NCI-H2029 (cell line): ENCODE measurements at regions not wholly inside any gene's neighbourhood (a gene's known extent, or its start where the extent isn't known, plus 50 kb on each side); places are given as distances from the start of the nearest gene placed in this dataset.

Experiments
- DNase-seq: peaks from one replicate; lab custom pipeline; 2025; lab: John Stamatoyannopoulos, UW

GRCh38 chr4:58935332-58935731, 1825.1 kb upstream of the IGFBP7 start:
- no peak for DNase-seq

- no peak for DNase-seq
These were observed 1826.3 kb upstream of the IGFBP7 start for GRCh38 chr4:58936436-58936835.

- no peak for DNase-seq
These were observed 1830.0 kb upstream of the IGFBP7 start for GRCh38 chr4:58940167-58940566.

DNA sequence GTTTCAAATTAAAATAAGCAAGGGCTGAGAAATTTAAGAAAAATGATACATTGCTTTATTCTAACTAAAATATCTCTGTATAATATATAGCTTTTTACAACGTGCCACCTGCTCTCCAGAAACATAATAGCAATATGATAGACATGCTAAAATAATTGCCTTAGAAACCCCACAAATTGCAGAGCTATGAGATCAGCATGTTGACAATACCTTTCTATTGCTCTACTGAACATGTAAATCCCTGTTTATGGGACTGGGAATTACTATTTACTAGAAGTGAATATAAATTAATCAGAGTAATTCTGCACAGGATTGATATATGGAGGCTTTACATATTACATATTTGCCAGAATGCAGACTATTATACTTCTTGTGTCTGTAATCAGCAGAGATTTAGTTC, 1831.1 kb upstream of the IGFBP7 start:
- no peak for DNase-seq

GRCh38 chr4:58953575-58953974, 1843.4 kb upstream of the IGFBP7 start:
- DNase-seq: no peak

DNA sequence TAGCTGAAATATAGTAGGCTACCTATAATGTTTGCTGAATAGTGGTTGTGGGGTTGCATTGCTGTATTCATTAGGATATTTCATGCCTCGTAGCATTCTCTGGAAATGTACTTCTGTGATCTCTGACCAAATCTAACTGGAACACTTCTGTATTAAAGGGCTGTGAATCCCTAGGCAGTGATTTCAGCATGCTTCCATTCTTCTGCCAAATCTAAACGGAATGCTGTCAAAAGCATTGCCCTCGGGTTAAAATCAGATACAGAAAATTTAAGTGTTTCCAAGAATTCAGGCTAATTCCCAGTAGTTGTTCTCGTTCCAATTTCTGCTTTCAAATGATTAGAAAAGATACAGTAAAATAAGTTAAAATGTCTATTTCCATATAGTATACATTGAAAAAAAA, 1847.5 kb upstream of the IGFBP7 start:
- DNase-seq: no peak

DNA sequence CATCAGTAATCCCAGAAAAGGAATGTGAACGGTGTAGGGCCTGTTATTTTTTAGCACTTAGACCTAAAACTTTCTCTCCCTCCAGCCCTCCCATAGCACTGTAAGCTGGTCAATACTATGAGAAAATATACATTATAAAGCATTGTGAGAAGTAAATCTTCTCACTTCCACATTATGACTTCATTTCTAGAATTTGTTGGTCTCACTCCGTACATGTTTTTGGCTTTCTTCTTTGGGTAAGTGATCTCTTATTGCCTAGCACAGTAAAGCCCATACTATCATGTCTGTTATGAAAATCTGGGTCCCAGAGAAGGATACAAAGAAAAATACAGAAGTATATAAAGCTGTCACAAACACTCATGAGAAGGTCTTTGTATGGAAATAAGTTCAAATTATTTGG, 1851.1 kb upstream of the IGFBP7 start:
- no peak for DNase-seq

GRCh38 chr4:58961925-58962324, 1851.7 kb upstream of the IGFBP7 start:
- no peak for DNase-seq

DNA sequence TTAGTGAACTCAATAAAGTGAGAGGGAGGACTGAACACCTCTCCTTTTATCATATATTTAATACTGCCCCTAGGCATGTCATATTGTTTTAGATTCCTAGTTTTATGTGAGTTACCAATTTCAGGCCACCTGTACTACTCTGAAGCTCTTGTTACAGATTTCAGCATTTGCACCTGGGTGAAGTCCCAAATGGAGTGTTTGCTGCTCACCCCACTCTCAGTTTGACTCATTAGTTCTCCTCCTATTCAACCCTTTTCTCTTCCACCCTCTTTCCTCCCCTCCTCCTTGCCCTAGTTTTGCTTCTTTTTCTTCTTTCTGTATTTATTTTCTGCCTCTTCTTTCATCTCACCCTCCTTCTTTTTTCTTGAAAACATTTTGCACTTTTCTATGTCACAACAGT, 1852.2 kb upstream of the IGFBP7 start:
- no peak for DNase-seq

- DNase-seq: no peak
These were observed 1871.6 kb upstream of the IGFBP7 start for GRCh38 chr4:58981828-58982227.

DNA sequence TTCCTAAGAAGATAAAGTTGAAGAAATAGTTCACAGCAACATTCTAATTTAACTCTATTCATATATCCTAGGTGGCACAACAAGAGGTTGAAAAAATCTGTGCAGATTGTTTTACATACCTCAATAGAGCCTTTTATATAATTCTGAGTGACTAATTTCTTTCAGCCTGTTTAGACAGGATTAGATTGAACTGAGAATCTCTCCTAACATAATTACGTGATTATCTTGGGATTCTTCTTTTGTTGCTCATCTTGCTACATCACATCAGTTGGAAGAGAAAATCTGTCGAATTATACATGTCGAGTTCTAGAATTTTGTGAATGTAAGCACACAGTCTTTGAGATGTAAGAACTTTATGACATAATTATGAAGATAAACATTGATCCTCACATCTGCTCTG, 1873.7 kb upstream of the IGFBP7 start:
- DNase-seq: no peak

- no peak for DNase-seq
These were observed 1892.0 kb upstream of the IGFBP7 start for GRCh38 chr4:59002148-59002547.

DNA sequence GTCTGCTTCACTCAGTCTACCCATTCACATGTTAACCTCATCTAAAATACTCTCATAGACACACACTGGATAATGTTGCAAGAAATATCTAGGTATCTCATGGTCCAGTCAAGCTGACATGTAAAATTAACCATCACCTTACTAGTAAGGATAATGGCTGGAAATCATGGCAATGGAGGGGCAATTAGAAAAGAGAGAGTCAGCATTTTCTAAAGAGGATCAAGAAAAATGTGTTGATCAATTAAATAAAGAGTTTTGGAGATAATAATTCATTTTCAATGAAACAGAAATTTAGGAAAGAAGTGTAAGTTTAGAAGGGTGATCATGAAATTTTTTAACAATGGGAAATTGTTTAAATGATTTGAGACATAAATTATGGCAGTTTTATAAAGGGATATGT, 1914.1 kb upstream of the IGFBP7 start:
- no peak for DNase-seq

DNA sequence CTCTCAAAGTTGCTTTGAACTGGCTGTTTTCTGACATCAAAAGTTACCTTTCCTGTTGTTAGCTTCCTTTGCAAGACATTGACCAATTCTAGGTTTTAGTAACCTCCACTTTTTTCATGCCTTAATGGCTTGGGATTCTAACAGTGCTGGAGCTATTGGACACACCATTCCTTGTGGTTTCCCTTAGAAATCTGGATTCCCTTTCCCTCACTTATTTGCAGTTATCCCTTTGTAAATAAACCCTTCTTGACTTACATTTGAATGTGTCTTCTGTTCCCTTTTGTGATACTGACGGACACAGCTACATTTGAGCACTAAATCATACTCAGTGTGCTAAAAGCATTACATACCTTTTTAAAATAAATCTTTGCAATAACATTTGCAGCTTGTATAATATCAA, 1927.6 kb upstream of the IGFBP7 start:
- DNase-seq: no peak

- no peak for DNase-seq
These were observed 1928.9 kb upstream of the IGFBP7 start for GRCh38 chr4:59039046-59039445.

- no peak for DNase-seq
These were observed 1934.2 kb upstream of the IGFBP7 start for GRCh38 chr4:59044286-59044900.

DNA sequence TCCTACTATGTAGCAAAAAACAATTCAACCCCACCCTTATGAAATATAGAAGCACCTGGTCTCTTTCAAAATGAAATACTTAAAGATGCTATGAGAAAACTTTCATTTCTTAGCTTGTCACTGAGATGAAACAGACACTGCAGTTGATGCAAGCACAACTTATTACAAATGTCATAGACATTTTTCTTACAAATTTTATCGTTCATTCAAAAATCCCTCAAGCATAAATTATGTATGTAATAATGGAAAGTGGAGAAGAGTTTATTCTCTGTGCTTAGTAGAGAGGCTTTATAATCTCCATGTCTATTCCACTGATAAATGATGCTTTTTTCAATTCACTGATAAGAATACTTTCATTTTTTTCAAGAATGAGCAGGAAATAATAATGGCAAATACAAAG, 1943.9 kb upstream of the IGFBP7 start:
- DNase-seq: no peak

DNA sequence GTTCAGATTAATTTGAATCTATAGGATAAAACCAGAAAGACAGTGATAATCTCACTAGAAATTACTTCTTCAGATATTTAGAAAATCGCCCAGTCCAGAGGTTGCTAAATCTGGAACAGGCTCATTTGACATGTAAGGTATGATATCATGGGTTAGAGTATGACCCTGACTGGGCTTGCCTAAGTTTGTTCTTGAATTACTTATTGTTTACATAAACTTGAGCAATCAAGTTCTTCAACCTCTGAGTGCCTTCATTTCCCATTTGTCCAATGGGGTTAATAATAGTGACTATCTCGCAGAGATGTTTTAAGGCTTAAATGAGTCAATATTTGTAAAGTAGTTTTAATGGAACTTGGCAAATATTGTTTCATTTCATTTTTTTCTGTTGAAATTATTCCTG, 1947.6 kb upstream of the IGFBP7 start:
- no peak for DNase-seq

DNA sequence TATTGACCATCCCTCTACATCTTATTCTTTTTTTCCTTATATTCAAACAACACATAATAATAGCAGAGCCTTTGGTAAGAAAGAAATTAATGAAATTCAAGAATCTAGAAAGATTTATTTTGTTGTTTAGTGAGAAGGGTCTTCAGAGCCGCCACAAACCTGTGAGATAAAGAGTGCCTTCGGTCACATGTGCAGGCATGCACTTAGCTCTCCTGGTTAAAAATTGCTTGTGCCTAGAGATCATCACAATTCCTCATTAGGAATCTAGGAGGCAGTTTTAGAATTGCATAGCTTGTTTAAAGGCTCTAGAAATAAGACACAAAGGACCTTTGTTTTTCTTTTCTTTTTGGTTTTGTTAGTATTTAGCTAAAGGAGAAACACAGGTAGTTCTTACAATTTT, 1948.4 kb upstream of the IGFBP7 start:
- DNase-seq: no peak

- no peak for DNase-seq
These were observed 1950.0 kb upstream of the IGFBP7 start for GRCh38 chr4:59060002-59060846.

DNA sequence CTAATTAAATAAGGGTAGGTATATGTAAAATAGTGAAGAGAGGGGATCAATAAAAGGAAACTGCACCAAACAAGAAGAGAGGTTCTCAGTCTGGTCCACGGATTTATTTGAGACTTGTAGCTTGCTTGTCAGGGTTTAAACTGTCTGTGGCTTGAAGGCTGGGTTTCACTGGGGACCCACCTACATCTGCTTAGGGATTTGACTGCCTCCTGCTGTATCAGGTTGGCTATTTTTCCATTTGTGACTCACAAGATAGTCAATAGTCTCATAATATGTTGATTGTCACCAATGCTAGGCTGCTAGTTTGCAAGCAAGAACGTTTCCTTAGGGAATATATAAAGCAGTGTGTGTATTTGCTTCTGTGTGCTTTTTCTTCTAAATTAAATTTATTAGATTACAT, 1950.7 kb upstream of the IGFBP7 start:
- DNase-seq: no peak

DNA sequence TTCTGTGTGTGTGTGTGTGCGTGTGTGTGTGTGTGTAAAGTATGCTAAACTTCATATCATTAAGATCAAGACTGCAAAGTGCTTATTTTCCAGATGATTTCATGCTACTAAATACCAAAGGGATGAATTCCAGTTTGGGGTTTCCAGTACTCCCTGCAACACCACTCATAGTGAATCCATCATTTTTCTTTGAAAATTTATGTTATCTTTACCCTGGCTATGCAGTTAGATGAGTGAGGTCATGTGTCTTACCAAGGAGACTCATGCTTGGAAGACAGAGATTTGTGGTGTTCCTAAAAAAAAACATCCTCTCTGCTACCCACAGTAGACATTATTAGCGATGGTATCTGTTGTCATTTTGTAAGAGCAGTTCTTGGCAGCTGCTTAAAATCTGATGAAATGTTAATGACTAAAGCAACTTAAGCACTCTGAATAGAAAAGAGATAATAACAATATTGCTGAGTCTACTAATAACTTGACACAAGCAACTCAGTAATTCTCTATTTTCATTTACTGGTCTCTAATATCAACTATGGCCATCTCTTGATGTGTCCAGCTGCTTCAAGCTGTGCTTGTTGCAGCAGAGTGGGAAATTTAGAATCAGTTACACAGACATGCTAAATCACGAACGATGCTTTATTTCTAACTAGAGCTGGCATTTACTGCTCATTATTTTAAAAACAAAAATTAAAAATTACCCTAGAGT, 1953.0 kb upstream of the IGFBP7 start:
- no peak for DNase-seq

GRCh38 chr4:59068722-59069418, 1958.7 kb upstream of the IGFBP7 start:
- no peak for DNase-seq
